Spinal cord (tissue), 9 donors: ENCODE measurements at regions not wholly inside any gene's neighbourhood (a gene's known extent, or its start where the extent isn't known, plus 50 kb on each side); places are given as distances from the start of the nearest gene placed in this dataset.

Source experiments
- DNase-seq, 6 donors: peaks; one replicate each; pipeline versions ENCODE4 v3.0.0 to v3.0.0-alpha.2; 2013 to 2015; ENCODE audit warnings: low spot score in 6 of 6, low read depth in 4 of 6
- H3K27ac ChIP-seq: one replicate; pipeline ENCODE4 v1.5.1; 2013; ENCODE audit warnings: low read depth, low read length, control low read depth
- H3K27me3 ChIP-seq: one replicate; pipeline ENCODE4 v1.6.1; 2013; ENCODE audit warnings: low read length; ENCODE audit not compliant: control insufficient read depth, insufficient read depth
- H3K36me3 ChIP-seq: one replicate; pipeline ENCODE4 v1.6.1; 2013; ENCODE audit warnings: low read length; ENCODE audit not compliant: control insufficient read depth, insufficient read depth
- H3K4me1 ChIP-seq: one replicate; pipeline ENCODE4 v1.6.1; 2013; ENCODE audit warnings: low read length; ENCODE audit not compliant: control insufficient read depth, insufficient read depth
- H3K4me3 ChIP-seq: one replicate; pipeline ENCODE4 v1.5.1; 2013; ENCODE audit warnings: low read depth, low read length, control low read depth
- H3K9me3 ChIP-seq: one replicate; pipeline ENCODE4 v1.6.1; 2013; ENCODE audit warnings: low read length; ENCODE audit not compliant: control insufficient read depth, insufficient read depth
- WGBS: methylation state at CpG from one replicate; pipeline ENCODE4 v1.1.5; 2013; ENCODE audit warnings: missing lambda C conversion rate; ENCODE audit not compliant: insufficient coverage; 5-methylcytosine and 5-hydroxymethylcytosine counted together
- donor health status: healthy.

- Histone ChIP-seq H3K9me3 (no peaks in the 10 kb centered on the region), H3K27me3 (no peaks in the 10 kb centered on the region), H3K27ac (no peak overlapping the region), H3K4me3 (no peak overlapping the region), H3K36me3 (no peaks in the 10 kb centered on the region), H3K4me1 (no peaks in the 10 kb centered on the region)
- DNase-seq = no peak
- WGBS = 100% methylated on average over 1 of the region's 2 CpGs
Measured at GRCh38 chr10:91048380-91048779, 127.5 kb upstream of the ANKRD1 start.

DNA sequence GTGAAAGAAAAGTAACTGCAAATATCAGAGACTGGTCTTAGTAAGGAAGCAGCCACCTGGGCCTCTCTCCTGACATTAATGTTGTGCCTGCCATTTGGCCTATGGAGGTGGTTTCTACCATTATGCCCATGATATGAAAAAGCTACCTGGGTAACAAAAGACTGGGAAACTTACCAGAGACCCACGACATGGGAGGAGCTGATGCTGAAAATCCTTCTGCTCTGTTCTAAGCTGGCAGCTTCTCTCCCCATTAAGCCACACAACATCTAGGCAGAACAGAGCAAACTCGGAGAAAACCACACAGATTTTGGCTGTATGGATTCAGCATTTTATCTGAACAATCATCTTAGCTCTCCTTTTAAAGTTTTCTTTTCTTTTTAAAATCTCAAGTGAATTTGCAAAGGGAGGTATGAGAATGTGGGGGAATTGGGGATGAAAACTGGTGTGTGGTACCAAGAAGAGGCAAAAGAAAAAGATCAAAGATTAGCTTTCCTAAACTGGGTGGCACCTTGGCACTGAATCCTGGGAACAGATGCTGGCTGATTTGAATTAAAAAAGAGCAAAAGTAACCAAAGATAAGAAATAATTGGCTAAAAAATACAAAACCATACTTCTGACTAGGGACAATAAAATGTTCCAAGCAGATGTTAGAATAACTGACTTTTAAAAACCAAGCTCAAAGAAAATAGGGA lies 128.6 kb upstream of the ANKRD1 start:
- no peaks in the 10 kb centered on the region for H3K36me3 ChIP-seq
- H3K27me3 ChIP-seq = no peaks in the 10 kb centered on the region
- WGBS = 17% methylated on average over 1 of the region's 2 CpGs
- H3K9me3 ChIP-seq = no peaks in the 10 kb centered on the region
- H3K4me1 ChIP-seq = no peaks in the 10 kb centered on the region
- peak overlapping the region; percentile 63 for H3K27ac ChIP-seq
- no peak overlapping the region for H3K4me3 ChIP-seq
- DNase-seq = peak in 2 of 6 donors; percentile 28 to 75

- Histone ChIP-seq H3K27me3 (no peaks in the 10 kb centered on the region), H3K4me3 (no peak overlapping the region), H3K4me1 (no peaks in the 10 kb centered on the region), H3K27ac (peak overlapping the region; percentile 63), H3K9me3 (no peaks in the 10 kb centered on the region), H3K36me3 (no peaks in the 10 kb centered on the region)
- WGBS = 40% methylated on average over 1 of the region's 2 CpGs
- peak in 2 of 6 donors; percentile 26 to 82 for DNase-seq
Measured at GRCh38 chr10:91049988-91050360, 129.1 kb upstream of the ANKRD1 start.

DNA sequence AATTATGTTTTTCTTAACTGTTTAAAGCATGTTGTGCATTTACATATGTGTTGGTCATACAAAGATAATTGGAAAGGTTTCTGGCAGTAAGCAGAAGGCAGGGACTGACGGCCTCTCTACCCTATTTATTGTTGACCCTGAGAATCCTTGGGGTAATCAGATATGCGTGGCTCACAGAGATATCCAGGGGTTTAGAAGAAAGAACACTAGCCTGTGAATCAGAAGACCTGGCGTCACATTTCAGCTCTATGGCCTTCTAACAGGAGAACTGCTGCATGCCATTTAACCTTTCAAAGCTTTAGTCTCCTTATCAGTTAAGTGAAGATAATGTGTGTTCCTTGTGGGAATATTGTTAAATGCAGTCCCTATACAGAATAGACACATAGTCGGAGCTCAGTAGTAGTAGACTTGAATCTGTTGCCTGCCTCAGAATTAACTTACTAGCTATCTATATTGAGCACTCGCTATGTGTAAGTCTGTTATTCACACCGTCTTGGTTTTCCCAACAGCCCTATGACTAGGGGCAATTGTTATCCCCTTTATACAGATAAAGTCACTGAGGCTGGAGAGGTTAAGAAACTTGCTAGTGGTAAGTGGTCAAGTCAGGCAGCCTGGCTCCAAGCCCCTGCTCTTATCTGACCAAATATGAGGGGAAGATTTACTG lies 129.6 kb upstream of the ANKRD1 start:
- no peaks in the 10 kb centered on the region for H3K36me3 ChIP-seq
- H3K27me3 ChIP-seq = no peaks in the 10 kb centered on the region
- H3K27ac ChIP-seq = peak overlapping the region; percentile 42
- 82% methylated on average over 2 of the region's 6 CpGs for WGBS
- H3K4me3 ChIP-seq = no peak overlapping the region
- no peaks in the 10 kb centered on the region for H3K9me3 ChIP-seq
- H3K4me1 ChIP-seq = no peaks in the 10 kb centered on the region
- peak in 1 of 6 donors; percentile 32 for DNase-seq

GRCh38 chr10:91051829-91052228 lies 130.9 kb upstream of the ANKRD1 start:
- 0% methylated on average over 1 of the region's 3 CpGs for WGBS
- peak overlapping the region; percentile 42 for H3K27ac ChIP-seq
- H3K9me3 ChIP-seq = no peaks in the 10 kb centered on the region
- H3K4me1 ChIP-seq = no peaks in the 10 kb centered on the region
- H3K4me3 ChIP-seq = no peak overlapping the region
- H3K27me3 ChIP-seq = no peaks in the 10 kb centered on the region
- H3K36me3 ChIP-seq = no peaks in the 10 kb centered on the region
- peak in 5 of 6 donors; percentile 63 to 96 (median 79) for DNase-seq

GRCh38 chr10:91054325-91054724 lies 133.4 kb upstream of the ANKRD1 start:
- DNase-seq = no peak
- Histone ChIP-seq H3K36me3 (no peaks in the 10 kb centered on the region), H3K4me1 (no peaks in the 10 kb centered on the region), H3K4me3 (no peak overlapping the region), H3K9me3 (no peaks in the 10 kb centered on the region), H3K27ac (no peak overlapping the region), H3K27me3 (no peaks in the 10 kb centered on the region)
- no CpG with 5 or more reads among the region's 2 CpGs for WGBS

DNA sequence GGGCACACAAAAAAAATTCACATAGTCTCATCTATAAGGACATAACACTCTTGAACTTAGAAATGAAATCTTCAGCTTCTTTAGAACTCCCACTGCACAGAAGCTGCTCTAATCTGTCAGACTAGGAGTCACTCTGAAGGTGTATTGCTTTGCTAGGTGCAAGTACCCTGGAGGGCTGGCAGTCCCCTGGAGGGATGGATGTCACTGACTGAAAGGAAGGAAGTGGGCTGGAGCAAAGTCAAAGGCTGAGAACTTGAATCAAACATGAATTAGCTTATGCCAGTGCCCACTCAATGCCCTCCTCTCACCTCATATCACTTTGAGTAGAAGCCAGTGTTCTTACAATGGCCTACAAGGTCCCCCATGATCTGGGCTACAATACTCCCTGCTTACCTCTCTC lies 140.3 kb upstream of the ANKRD1 start:
- no peaks in the 10 kb centered on the region for H3K9me3 ChIP-seq
- H3K4me3 ChIP-seq = no peak overlapping the region
- no peak for DNase-seq
- no peak overlapping the region for H3K27ac ChIP-seq
- no peaks in the 10 kb centered on the region for H3K4me1 ChIP-seq
- no peaks in the 10 kb centered on the region for H3K36me3 ChIP-seq
- H3K27me3 ChIP-seq = no peaks in the 10 kb centered on the region

- DNase-seq = no peak
- Histone ChIP-seq H3K9me3 (no peaks in the 10 kb centered on the region), H3K4me3 (no peak overlapping the region), H3K27ac (no peak overlapping the region), H3K27me3 (no peaks in the 10 kb centered on the region), H3K36me3 (no peaks in the 10 kb centered on the region), H3K4me1 (no peaks in the 10 kb centered on the region)
- WGBS = 96% methylated on average over 2 of the region's 2 CpGs
Measured at GRCh38 chr10:91061608-91062007, 140.7 kb upstream of the ANKRD1 start.

DNA sequence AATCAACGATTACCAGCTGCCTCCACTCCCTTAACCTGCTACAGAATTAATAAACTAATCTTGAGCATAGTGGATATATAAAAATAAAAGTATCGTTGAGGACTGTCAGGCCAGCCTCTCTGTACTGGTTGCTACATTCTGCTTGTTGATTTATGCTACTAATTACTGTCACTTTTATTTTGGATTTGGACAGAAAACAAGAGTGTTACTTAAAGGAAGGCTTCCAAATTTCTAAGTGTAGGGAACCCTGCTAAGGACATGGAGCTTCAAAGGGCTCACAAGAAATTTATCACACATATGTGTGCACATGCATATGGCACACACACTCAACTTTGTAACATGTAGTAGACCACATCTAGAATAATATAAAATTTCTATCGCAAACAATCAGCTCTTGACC lies 141.2 kb upstream of the ANKRD1 start:
- WGBS = no CpG with 5 or more reads among the region's 3 CpGs
- peak in 1 of 6 donors; percentile 19 for DNase-seq

GRCh38 chr10:91071786-91072185 lies 148.7 kb upstream of the PCGF5 start:
- WGBS = 100% methylated on average over 1 of the region's 1 CpG
- H3K27ac ChIP-seq = no peak overlapping the region
- no peaks in the 10 kb centered on the region for H3K36me3 ChIP-seq
- no peak overlapping the region for H3K4me3 ChIP-seq
- H3K9me3 ChIP-seq = no peaks in the 10 kb centered on the region
- H3K27me3 ChIP-seq = no peaks in the 10 kb centered on the region
- DNase-seq = no peak
- H3K4me1 ChIP-seq = no peaks in the 10 kb centered on the region

More for the DNA sequence above, 141.2 kb upstream of the ANKRD1 start:
- Histone ChIP-seq H3K36me3 (no peaks in the 10 kb centered on the region), H3K4me1 (no peaks in the 10 kb centered on the region), H3K27ac (no peak overlapping the region), H3K4me3 (no peak overlapping the region), H3K27me3 (no peaks in the 10 kb centered on the region), H3K9me3 (no peaks in the 10 kb centered on the region)
